Effector memory CD4-positive, alpha-beta T cell (primary cell): ENCODE measurements at regions not wholly inside any gene's neighbourhood (a gene's known extent, or its start where the extent isn't known, plus 50 kb on each side); places are given as distances from the start of the nearest gene placed in this dataset.
"Not testable (repeated sequence)": the region's sequence is repeated elsewhere in the genome, so short reads cannot be mapped to it uniquely, and the experiment has no call there.

ENCODE experiments used
- DNase-seq, 3 donors: peaks; one replicate each; pipeline ENCODE4 v3.0.0-alpha.2; 2020
- H3K27ac ChIP-seq: 2 replicates; pipeline ENCODE4 v1.7.0; 2013; ENCODE audit warnings: mild to moderate bottlenecking, low read length, moderate library complexity; ENCODE audit not compliant: insufficient read depth, poor library complexity, severe bottlenecking
- H3K27me3 ChIP-seq: replicated peaks from 2 replicates; pipeline ENCODE4 v1.7.0; 2013; ENCODE audit warnings: mild to moderate bottlenecking, low read length; ENCODE audit not compliant: insufficient read depth, control insufficient read depth, poor library complexity, severe bottlenecking
- H3K36me3 ChIP-seq: 2 replicates; pipeline ENCODE4 v1.7.0; 2013; ENCODE audit warnings: mild to moderate bottlenecking, low read length, moderate library complexity; ENCODE audit not compliant: control insufficient read depth, insufficient read depth
- H3K4me1 ChIP-seq: 2 replicates; pipeline ENCODE4 v1.7.0; 2013; ENCODE audit warnings: low read length, mild to moderate bottlenecking; ENCODE audit not compliant: control insufficient read depth, insufficient read depth, poor library complexity, severe bottlenecking
- H3K4me3 ChIP-seq: 2 replicates; pipeline ENCODE4 v1.7.0; 2013; ENCODE audit warnings: low read length, low read depth, mild to moderate bottlenecking; ENCODE audit not compliant: insufficient read depth, poor library complexity, severe bottlenecking
- H3K9me3 ChIP-seq: 2 replicates; pipeline ENCODE4 v1.7.0; 2013; ENCODE audit warnings: mild to moderate bottlenecking, low read length, moderate library complexity; ENCODE audit not compliant: control insufficient read depth

- H3K4me3 ChIP-seq, H3K9me3 ChIP-seq, H3K36me3 ChIP-seq, H3K27ac ChIP-seq, H3K4me1 ChIP-seq, DNase-seq, H3K27me3 ChIP-seq: not testable (repeated sequence)
Measured at GRCh38 chr10:3371624-3372023, 199.0 kb upstream of the PITRM1 start.

GRCh38 chr10:3366735-3367405 is 194.3 kb upstream of the PITRM1 start:
- H3K4me1 ChIP-seq, result no peaks in the 10 kb centered on the region
- H3K9me3 ChIP-seq, result no peaks in the 10 kb centered on the region
- no peak overlapping the region for H3K27ac ChIP-seq
- no peaks in the 10 kb centered on the region for H3K27me3 ChIP-seq
- DNase-seq, result no peak
- no peaks in the 10 kb centered on the region for H3K36me3 ChIP-seq
- no peak overlapping the region for H3K4me3 ChIP-seq

GRCh38 chr10:3366043-3366442 is 193.5 kb upstream of the PITRM1 start:
- no peak overlapping the region for H3K27ac ChIP-seq
- H3K9me3 ChIP-seq, result no peaks in the 10 kb centered on the region
- H3K4me3 ChIP-seq, result no peak overlapping the region
- H3K36me3 ChIP-seq, result no peaks in the 10 kb centered on the region
- DNase-seq, result no peak
- no peaks in the 10 kb centered on the region for H3K4me1 ChIP-seq
- H3K27me3 ChIP-seq, result no peaks in the 10 kb centered on the region

GRCh38 chr10:3365630-3366029 is 193.0 kb upstream of the PITRM1 start:
- no peak for DNase-seq
- no peak overlapping the region for H3K27ac ChIP-seq

GRCh38 chr10:3364768-3365480 is 192.3 kb upstream of the PITRM1 start:
- no peak for DNase-seq
- no peaks in the 10 kb centered on the region for H3K4me1 ChIP-seq
- H3K27ac ChIP-seq, result no peak overlapping the region
- H3K36me3 ChIP-seq, result no peaks in the 10 kb centered on the region
- H3K4me3 ChIP-seq, result no peak overlapping the region
- H3K9me3 ChIP-seq, result no peaks in the 10 kb centered on the region
- H3K27me3 ChIP-seq, result no peaks in the 10 kb centered on the region

More at GRCh38 chr10:3365630-3366029, 193.0 kb upstream of the PITRM1 start:
- Histone ChIP-seq H3K36me3 (no peaks in the 10 kb centered on the region), H3K9me3 (no peaks in the 10 kb centered on the region), H3K4me1 (no peaks in the 10 kb centered on the region), H3K4me3 (no peak overlapping the region), H3K27me3 (no peaks in the 10 kb centered on the region)

- Histone ChIP-seq H3K27ac (no peak overlapping the region), H3K27me3 (no peaks in the 10 kb centered on the region), H3K4me3 (no peak overlapping the region), H3K4me1 (no peaks in the 10 kb centered on the region), H3K9me3 (no peaks in the 10 kb centered on the region), H3K36me3 (no peaks in the 10 kb centered on the region)
- no peak for DNase-seq
Measured at GRCh38 chr10:3363311-3364045, 190.9 kb upstream of the PITRM1 start.

GRCh38 chr10:3362394-3362793 is 189.8 kb upstream of the PITRM1 start:
- Histone ChIP-seq H3K36me3 (no peaks in the 10 kb centered on the region), H3K9me3 (no peaks in the 10 kb centered on the region), H3K27ac (no peak overlapping the region), H3K27me3 (no peaks in the 10 kb centered on the region), H3K4me3 (no peak overlapping the region), H3K4me1 (no peaks in the 10 kb centered on the region)
- no peak for DNase-seq

- no peak overlapping the region for H3K4me3 ChIP-seq
- no peak overlapping the region for H3K27ac ChIP-seq
- H3K9me3 ChIP-seq, result no peaks in the 10 kb centered on the region
- no peaks in the 10 kb centered on the region for H3K4me1 ChIP-seq
- no peaks in the 10 kb centered on the region for H3K36me3 ChIP-seq
- H3K27me3 ChIP-seq, result no peaks in the 10 kb centered on the region
- no peak for DNase-seq
Measured at GRCh38 chr10:3361640-3362039, 189.1 kb upstream of the PITRM1 start.

GRCh38 chr10:3357737-3358136 is 185.2 kb upstream of the PITRM1 start:
- Histone ChIP-seq H3K36me3 (no peaks in the 10 kb centered on the region), H3K4me1 (no peaks in the 10 kb centered on the region), H3K27me3 (no peaks in the 10 kb centered on the region), H3K4me3 (no peak overlapping the region), H3K9me3 (no peaks in the 10 kb centered on the region), H3K27ac (no peak overlapping the region)
- DNase-seq, result no peak

- Histone ChIP-seq H3K4me3 (no peak overlapping the region), H3K4me1 (no peaks in the 10 kb centered on the region), H3K36me3 (no peaks in the 10 kb centered on the region), H3K9me3 (no peaks in the 10 kb centered on the region), H3K27ac (no peak overlapping the region), H3K27me3 (no peaks in the 10 kb centered on the region)
- DNase-seq, result no peak
Measured at GRCh38 chr10:3355536-3355935, 183.0 kb upstream of the PITRM1 start.
